ENCODE measurements at regions not wholly inside any gene's neighbourhood (a gene's known extent, or its start where the extent isn't known, plus 50 kb on each side); places are given as distances from the start of the nearest gene placed in this dataset.

DNA sequence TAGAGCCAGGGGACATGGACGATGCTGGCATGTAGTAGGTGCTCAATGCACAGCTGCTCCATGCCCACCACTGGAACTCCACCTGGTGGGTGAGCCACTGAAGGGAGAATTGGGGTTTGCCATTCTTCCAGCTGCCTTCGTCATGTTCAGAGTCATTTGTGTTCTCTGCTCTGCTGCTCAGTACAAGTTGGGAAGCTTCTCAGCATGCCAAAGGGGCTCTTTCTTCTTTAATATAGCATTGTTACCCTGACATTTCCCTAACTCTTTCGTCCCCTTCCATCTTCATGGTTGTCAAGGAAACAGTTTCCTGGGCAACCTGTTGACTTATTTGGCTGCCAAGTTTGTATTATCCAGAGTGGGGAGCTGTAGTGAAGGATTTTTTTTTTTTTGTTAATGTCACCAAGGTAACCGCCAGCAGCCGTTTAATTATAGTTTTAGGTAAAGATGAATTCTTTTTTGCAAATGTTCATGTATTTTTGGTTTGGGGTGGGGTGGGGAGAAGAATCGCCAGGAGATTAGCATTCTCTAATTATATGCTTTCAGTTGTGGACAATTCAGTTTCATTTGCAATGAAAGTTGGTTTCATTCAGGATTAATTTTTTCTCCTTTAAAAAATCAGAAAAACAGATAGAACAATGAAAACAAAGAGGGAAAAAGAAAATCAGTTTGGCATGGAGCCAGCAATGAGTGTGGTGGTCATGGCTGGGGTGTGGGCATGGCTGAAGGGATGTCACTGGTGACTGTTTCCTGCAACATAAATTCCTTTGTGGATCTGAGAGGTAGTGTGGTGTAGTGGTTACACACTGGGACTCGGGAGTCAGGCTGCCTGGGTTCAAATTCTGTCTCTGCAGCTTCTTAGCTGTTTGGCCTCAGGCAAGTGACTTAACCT, 73.0 kb upstream of the KCNG1 start:
- TF ChIP-seq, protein P1, sequence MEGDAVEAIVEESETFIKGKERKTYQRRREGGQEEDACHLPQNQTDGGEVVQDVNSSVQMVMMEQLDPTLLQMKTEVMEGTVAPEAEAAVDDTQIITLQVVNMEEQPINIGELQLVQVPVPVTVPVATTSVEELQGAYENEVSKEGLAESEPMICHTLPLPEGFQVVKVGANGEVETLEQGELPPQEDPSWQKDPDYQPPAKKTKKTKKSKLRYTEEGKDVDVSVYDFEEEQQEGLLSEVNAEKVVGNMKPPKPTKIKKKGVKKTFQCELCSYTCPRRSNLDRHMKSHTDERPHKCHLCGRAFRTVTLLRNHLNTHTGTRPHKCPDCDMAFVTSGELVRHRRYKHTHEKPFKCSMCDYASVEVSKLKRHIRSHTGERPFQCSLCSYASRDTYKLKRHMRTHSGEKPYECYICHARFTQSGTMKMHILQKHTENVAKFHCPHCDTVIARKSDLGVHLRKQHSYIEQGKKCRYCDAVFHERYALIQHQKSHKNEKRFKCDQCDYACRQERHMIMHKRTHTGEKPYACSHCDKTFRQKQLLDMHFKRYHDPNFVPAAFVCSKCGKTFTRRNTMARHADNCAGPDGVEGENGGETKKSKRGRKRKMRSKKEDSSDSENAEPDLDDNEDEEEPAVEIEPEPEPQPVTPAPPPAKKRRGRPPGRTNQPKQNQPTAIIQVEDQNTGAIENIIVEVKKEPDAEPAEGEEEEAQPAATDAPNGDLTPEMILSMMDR (IDR thresholded peaks at IDR 0.05; ENCODE audit: insufficient read depth, low read depth, low read length, missing control alignments): no peak

DNA sequence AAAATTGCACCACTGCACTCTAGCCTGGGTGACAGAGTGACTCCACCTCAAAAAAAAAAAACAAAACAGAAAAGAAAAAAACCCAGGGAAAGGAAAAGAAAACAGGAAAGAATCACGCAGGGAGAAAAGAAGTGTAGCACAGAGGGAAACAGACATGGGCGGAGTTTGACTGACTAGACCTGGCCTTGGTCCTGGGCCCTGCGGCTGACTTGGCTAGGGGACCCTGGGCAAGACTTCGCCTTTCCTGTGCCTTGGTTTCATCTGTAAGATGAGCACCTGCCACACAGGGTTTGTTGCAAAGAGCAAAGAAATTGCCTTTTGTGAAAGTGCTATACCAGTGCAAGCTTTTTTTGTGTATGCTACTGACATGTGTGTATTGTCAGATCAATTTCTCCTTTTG, 71.3 kb upstream of the KCNG1 start:
- no peak overlapping the region for H3K4me3 ChIP-seq (ENCODE audit: low read depth, low read length)
- TF ChIP-seq, protein P1 (IDR thresholded peaks at IDR 0.05; ENCODE audit: insufficient read depth, low read depth, low read length, missing control alignments): no peak
- no peak for DNase-seq (ENCODE audit: low read depth)

More for the DNA sequence above, 73.0 kb upstream of the KCNG1 start:
- DNase-seq (ENCODE audit: low read depth): no peak
- H3K4me3 ChIP-seq (ENCODE audit: low read depth, low read length): no peak overlapping the region

DNA sequence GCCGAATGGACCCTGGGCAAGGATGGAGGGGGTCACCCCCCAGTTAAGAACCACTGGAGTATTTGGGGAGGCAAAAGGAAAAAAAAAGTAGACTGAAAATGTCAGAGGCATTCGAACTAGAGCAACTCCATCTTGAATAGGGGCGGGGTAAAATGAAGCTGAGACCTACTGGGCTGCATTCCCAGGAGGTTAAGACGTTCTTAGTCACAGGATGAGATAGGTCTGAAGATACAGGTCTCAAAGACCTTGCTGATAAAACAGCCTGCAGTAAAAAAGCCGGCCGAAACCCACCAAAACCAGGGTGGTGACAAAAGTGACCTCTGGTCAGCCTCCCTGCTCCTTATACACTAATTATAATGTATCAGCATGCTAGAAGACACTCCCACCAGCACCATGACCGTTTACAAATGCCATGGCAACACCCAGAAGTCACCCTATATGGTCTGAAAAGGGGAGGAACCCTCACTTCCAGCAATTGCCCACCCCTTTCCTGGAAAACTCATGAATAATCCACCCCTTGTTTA, 70.4 kb upstream of the KCNG1 start:
- DNase-seq (ENCODE audit: low read depth): no peak
- TF ChIP-seq, protein P1 (IDR thresholded peaks at IDR 0.05; ENCODE audit: insufficient read depth, low read depth, low read length, missing control alignments): no peak
- H3K4me3 ChIP-seq (ENCODE audit: low read depth, low read length): no peak overlapping the region

DNA sequence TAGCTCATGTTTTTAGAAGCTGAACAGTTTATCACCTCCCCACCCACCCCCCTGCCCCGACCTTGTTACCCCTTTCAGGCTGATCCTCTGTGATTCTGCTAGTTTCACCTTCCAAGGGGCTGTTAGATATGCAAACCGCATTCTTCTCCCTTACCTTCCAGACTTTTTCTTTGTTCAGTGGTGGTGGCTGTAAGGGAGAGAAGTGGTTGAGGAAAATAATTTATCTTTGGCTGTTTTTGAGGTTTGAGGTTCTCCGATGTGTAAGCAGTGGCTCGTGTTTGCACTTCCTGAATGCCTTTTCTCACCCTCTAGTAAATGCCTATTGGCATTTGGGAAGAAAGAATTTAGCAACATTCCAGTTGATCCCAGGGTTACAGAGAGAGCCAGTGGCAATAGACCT, 69.4 kb upstream of the KCNG1 start:
- TF ChIP-seq, protein P1 (IDR thresholded peaks at IDR 0.05; ENCODE audit: insufficient read depth, low read depth, low read length, missing control alignments): no peak
- H3K4me3 ChIP-seq (ENCODE audit: low read depth, low read length): no peak overlapping the region
- no peak for DNase-seq (ENCODE audit: low read depth)

DNA sequence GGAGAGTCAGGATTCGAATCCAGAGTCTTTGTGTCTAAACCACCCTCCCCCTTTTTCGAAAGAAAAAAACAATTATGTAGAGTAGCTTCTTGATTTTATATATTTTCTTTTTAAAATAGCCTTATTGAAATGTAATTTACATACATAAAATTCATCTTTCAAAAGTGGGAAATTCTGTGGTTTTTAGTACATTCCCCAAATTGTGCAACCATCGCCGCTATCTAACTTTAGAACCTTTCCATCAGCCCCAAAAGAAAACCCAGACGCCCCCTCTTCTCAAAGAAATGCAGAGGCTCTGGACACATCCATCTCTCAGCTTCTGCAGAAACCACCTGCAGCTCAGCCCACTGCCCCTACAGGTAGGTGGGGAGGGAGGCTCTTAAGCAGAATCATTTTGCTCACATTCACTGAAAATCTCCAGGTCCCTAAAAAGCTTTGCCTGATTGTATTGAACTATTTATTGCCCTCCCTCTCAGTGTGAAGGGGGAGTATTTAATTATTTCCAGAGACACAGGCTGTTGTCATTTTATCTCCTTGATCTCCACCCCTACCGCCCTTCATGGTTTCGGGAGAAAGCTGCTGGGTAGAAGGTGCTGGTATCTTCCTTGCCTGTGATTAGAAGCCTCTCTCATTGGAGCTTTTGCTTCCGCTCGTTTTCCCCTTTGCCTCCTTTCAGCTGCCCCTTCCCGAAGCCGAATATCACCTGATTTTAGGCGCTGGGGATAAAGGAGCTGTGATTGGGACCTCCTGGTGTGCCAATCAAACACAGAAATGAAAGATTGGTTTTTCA, 68.7 kb upstream of the KCNG1 start:
- TF ChIP-seq, protein P1 (IDR thresholded peaks at IDR 0.05; ENCODE audit: insufficient read depth, low read depth, low read length, missing control alignments): no peak
- no peak for DNase-seq (ENCODE audit: low read depth)
- H3K4me3 ChIP-seq (ENCODE audit: low read depth, low read length): no peak overlapping the region

DNA sequence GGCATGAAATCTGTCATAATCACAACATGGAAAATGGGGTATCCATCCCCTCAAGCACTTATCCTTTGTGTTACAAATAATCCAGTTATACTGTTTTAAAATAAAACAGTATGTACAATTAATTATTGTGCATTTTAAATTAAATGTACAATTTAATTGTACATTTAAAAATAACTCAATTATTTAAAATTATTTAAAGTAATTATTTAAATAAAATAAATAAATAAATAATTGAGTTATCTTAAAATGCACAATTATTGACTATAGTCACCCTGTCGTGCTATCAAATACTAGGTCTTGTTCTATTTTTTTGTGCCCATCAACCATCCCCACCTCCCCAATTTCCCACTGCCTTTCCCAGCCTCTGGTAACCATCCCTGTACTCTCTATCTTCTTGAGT, 66.9 kb upstream of the KCNG1 start:
- H3K4me3 ChIP-seq (ENCODE audit: low read depth, low read length): no peak overlapping the region
- DNase-seq (ENCODE audit: low read depth): no peak
- TF ChIP-seq, protein P1 (IDR thresholded peaks at IDR 0.05; ENCODE audit: insufficient read depth, low read depth, low read length, missing control alignments): no peak

Data from GM12865 (cell line).